ENCODE measurements at regions not wholly inside any gene's neighbourhood (a gene's known extent, or its start where the extent isn't known, plus 50 kb on each side); places are given as distances from the start of the nearest gene placed in this dataset.

- Mint-ChIP-seq H3K36me3 (ENCODE audit: unreplicated experiment) (no peaks in the 10 kb centered on the region), H3K27me3 (ENCODE audit: unreplicated experiment) (peaks cover 13% of the 10 kb centered on the region), H3K4me1 (ENCODE audit: unreplicated experiment) (peaks cover 6% of the 10 kb centered on the region), H3K27ac (ENCODE audit: unreplicated experiment) (no peak overlapping the region), H3K9me3 (ENCODE audit: unreplicated experiment) (no peaks in the 10 kb centered on the region), H3K4me3 (ENCODE audit: unreplicated experiment) (no peak overlapping the region)
- no peak for TF ChIP-seq CTCF (IDR thresholded peaks at IDR 0.05)
- no peak for DNase-seq (ENCODE audit: extremely low spot score, unreplicated experiment)
Observed at GRCh38 chr4:24321616-24322015, 262.7 kb downstream of the DHX15 start.

- Mint-ChIP-seq H3K27me3 (ENCODE audit: unreplicated experiment) (peaks cover 13% of the 10 kb centered on the region), H3K4me3 (ENCODE audit: unreplicated experiment) (no peak overlapping the region), H3K9me3 (ENCODE audit: unreplicated experiment) (no peaks in the 10 kb centered on the region), H3K36me3 (ENCODE audit: unreplicated experiment) (no peaks in the 10 kb centered on the region), H3K4me1 (ENCODE audit: unreplicated experiment) (peaks cover 6% of the 10 kb centered on the region), H3K27ac (ENCODE audit: unreplicated experiment) (no peak overlapping the region)
- no peak for DNase-seq (ENCODE audit: extremely low spot score, unreplicated experiment)
- TF ChIP-seq CTCF (IDR thresholded peaks at IDR 0.05): no peak
Observed at GRCh38 chr4:24321131-24321530, 263.2 kb downstream of the DHX15 start.

GRCh38 chr4:24319387-24319786, 265.0 kb downstream of the DHX15 start:
- Mint-ChIP-seq H3K4me1 (ENCODE audit: unreplicated experiment) (peaks cover 6% of the 10 kb centered on the region), H3K27ac (ENCODE audit: unreplicated experiment) (no peak overlapping the region), H3K4me3 (ENCODE audit: unreplicated experiment) (no peak overlapping the region), H3K27me3 (ENCODE audit: unreplicated experiment) (peaks cover 13% of the 10 kb centered on the region), H3K9me3 (ENCODE audit: unreplicated experiment) (no peaks in the 10 kb centered on the region), H3K36me3 (ENCODE audit: unreplicated experiment) (no peaks in the 10 kb centered on the region)
- no peak for TF ChIP-seq CTCF (IDR thresholded peaks at IDR 0.05)
- DNase-seq (ENCODE audit: extremely low spot score, unreplicated experiment): no peak

GRCh38 chr4:24315056-24315455, 269.3 kb downstream of the DHX15 start:
- no peak for TF ChIP-seq CTCF (IDR thresholded peaks at IDR 0.05)
- no peaks in the 10 kb centered on the region for H3K36me3 Mint-ChIP-seq (ENCODE audit: unreplicated experiment)
- no peak overlapping the region for H3K27ac Mint-ChIP-seq (ENCODE audit: unreplicated experiment)
- peaks cover 30% of the 10 kb centered on the region for H3K27me3 Mint-ChIP-seq (ENCODE audit: unreplicated experiment)
- H3K4me3 Mint-ChIP-seq (ENCODE audit: unreplicated experiment): no peak overlapping the region
- H3K4me1 Mint-ChIP-seq (ENCODE audit: unreplicated experiment): no peaks in the 10 kb centered on the region
- H3K9me3 Mint-ChIP-seq (ENCODE audit: unreplicated experiment): no peaks in the 10 kb centered on the region
- DNase-seq (ENCODE audit: extremely low spot score, unreplicated experiment): no peak

GRCh38 chr4:24312261-24312913, 272.0 kb downstream of the DHX15 start:
- Mint-ChIP-seq H3K9me3 (ENCODE audit: unreplicated experiment) (no peaks in the 10 kb centered on the region), H3K27me3 (ENCODE audit: unreplicated experiment) (peaks cover 40% of the 10 kb centered on the region), H3K4me3 (ENCODE audit: unreplicated experiment) (no peak overlapping the region), H3K27ac (ENCODE audit: unreplicated experiment) (no peak overlapping the region), H3K36me3 (ENCODE audit: unreplicated experiment) (no peaks in the 10 kb centered on the region), H3K4me1 (ENCODE audit: unreplicated experiment) (no peaks in the 10 kb centered on the region)
- no peak for DNase-seq (ENCODE audit: extremely low spot score, unreplicated experiment)
- no peak for TF ChIP-seq CTCF (IDR thresholded peaks at IDR 0.05)

Data from osteocyte (in vitro differentiated cells).